HCT116 (cell line): ENCODE measurements at regions not wholly inside any gene's neighbourhood (a gene's known extent, or its start where the extent isn't known, plus 50 kb on each side); places are given as distances from the start of the nearest gene placed in this dataset.
"Not testable (repeated sequence)": the region's sequence is repeated elsewhere in the genome, so short reads cannot be mapped to it uniquely, and the experiment has no call there.

Experiments used
- ATAC-seq: fragments of 200-7000 bp; cut with Tn5 transposase; 2 replicates; pipeline ENCODE4 v1.9.1; 2020; ENCODE audit warnings: mild to moderate bottlenecking, moderate library complexity
- BruUV-seq: library from RNA; stranded (reverse); fragments of 400-500 nt; replicated peaks from 2 replicates; lab custom pipeline; 2021; lab: Mats Ljungman, UMichigan
- CTCF ChIA-PET: fragments of 300-600 bp; sonication (Branson Sonifier 250); formaldehyde crosslinking; loops from one replicate; lab custom pipeline; 2021; ENCODE audit warnings: antibody characterized with exemption; lab: Charles Lee
- POLR2A ChIA-PET: fragments of 300-600, 350-600 bp; sonication (Branson Sonifier 250); formaldehyde crosslinking; loops from one replicate; lab custom pipeline; 2021; ENCODE audit warnings: antibody characterized with exemption; lab: Charles Lee
- RAD21 ChIA-PET, 2 experiments: fragments of 300-600 bp; sonication (Branson Sonifier 250); formaldehyde crosslinking; loops; one replicate each; lab custom pipeline; 2023; ENCODE audit warnings: low total read pairs in 2 of 2; ENCODE audit not compliant: uncharacterized antibody in 2 of 2, unreplicated experiment in 2 of 2, low non-redundant PET in 1 of 2; lab: Charles Lee
- DNase-seq: peaks from one replicate; pipeline ENCODE4 v3.0.0-alpha.2; 2010; ENCODE audit warnings: low read depth, low spot score
- H2AFZ ChIP-seq: fragments of 200-600 bp; shearing (Covaris generic), sonication (generic); 2 replicates; pipeline ENCODE4 v1.6.1; 2017; ENCODE audit warnings: low read depth, mixed run types, mixed read lengths, antibody characterized with exemption, low read length; ENCODE audit not compliant: poor library complexity, severe bottlenecking
- H3K27ac ChIP-seq: 2 replicates; pipeline ENCODE4 v1.5.1; 2012; ENCODE audit warnings: low read depth, low read length
- H3K27me3 ChIP-seq: fragments of 200-600 bp; sonication (generic); 2 replicates; pipeline ENCODE4 v1.6.1; 2016; ENCODE audit warnings: mixed run types, low read length, mixed read lengths; ENCODE audit not compliant: insufficient read depth
- H3K36me3 ChIP-seq, 2 experiments: fragments of 200-500 bp in 1 of 2; fragments of 200-600 bp in 1 of 2; sonication (Bioruptor generic) in 1 of 2; sonication (generic) in 1 of 2; 2 replicates each; pipeline versions ENCODE4 v1.5.1 to v1.6.1; 2014 to 2016; ENCODE audit warnings: low read length in 2 of 2, inconsistent platforms in 1 of 2, mixed read lengths in 1 of 2, mixed run types in 1 of 2; ENCODE audit not compliant: insufficient read depth in 2 of 2, control insufficient read depth in 1 of 2
- H3K4me1 ChIP-seq, 2 experiments: fragments of 200-600 bp in 1 of 2; sonication (generic) in 1 of 2; 2 replicates each; pipeline versions ENCODE4 v1.5.1 to v1.6.1; 2012 to 2017; ENCODE audit warnings: low read length in 2 of 2, inconsistent platforms in 1 of 2, mild to moderate bottlenecking in 1 of 2, mixed read lengths in 1 of 2, mixed run types in 1 of 2, moderate library complexity in 1 of 2; ENCODE audit not compliant: insufficient read depth in 2 of 2, control insufficient read depth in 1 of 2
- H3K4me2 ChIP-seq: fragments of 200-600 bp; sonication (generic); 2 replicates; pipeline ENCODE4 v1.6.1; 2017; ENCODE audit warnings: mixed run types, low read length, mixed read lengths
- H3K4me3 ChIP-seq, 2 experiments: fragments of 200-600 bp in 1 of 2; sonication (generic) in 1 of 2; replicated peaks in 1 of 2; 2 replicates each; pipeline ENCODE4 v1.5.1; 2011 to 2016; ENCODE audit warnings: low read length in 2 of 2, control low read depth in 1 of 2, low read depth in 1 of 2, mild to moderate bottlenecking in 1 of 2, mixed read lengths in 1 of 2, mixed run types in 1 of 2
- H3K79me2 ChIP-seq: fragments of 200-600 bp; sonication (generic); 2 replicates; pipeline ENCODE4 v1.6.1; 2017; ENCODE audit warnings: mild to moderate bottlenecking, mixed run types, low read length, moderate library complexity, mixed read lengths; ENCODE audit not compliant: insufficient read depth
- H3K9ac ChIP-seq: fragments of 200-600 bp; sonication (generic); 2 replicates; pipeline ENCODE4 v1.6.1; 2016; ENCODE audit warnings: low read length, mixed read lengths
- H3K9me2 ChIP-seq: fragments of 200-600 bp; sonication (generic), shearing (Covaris generic); 2 replicates; pipeline ENCODE4 v1.6.1; 2017; ENCODE audit warnings: mixed run types, mild to moderate bottlenecking, moderate library complexity; ENCODE audit not compliant: insufficient read depth
- H3K9me3 ChIP-seq, 2 experiments: fragments of 200-500 bp in 1 of 2; fragments of 200-600 bp in 1 of 2; sonication (Bioruptor generic) in 1 of 2; sonication (generic) in 1 of 2; 2 replicates each; pipeline ENCODE4 v1.6.1; 2014 to 2017; ENCODE audit warnings: low read length in 2 of 2, mixed read lengths in 2 of 2, inconsistent platforms in 1 of 2, low read depth in 1 of 2, mild to moderate bottlenecking in 1 of 2, mixed run types in 1 of 2, moderate library complexity in 1 of 2; ENCODE audit not compliant: control insufficient read depth in 1 of 2, insufficient read depth in 1 of 2
- H4K20me1 ChIP-seq: fragments of 200-600 bp; sonication (generic), shearing (Covaris generic); 2 replicates; pipeline ENCODE4 v1.6.1; 2017; ENCODE audit warnings: mixed run types, mild to moderate bottlenecking, moderate library complexity; ENCODE audit not compliant: insufficient read depth
- CBX3 ChIP-seq: IDR thresholded peaks from 2 replicates; pipeline ENCODE4 v1.6.1; 2012; ENCODE audit warnings: low read depth
- EGR1 ChIP-seq: IDR thresholded peaks from 2 replicates; pipeline ENCODE4 v1.6.1; 2012; ENCODE audit warnings: low read depth
- MAX ChIP-seq: IDR thresholded peaks from 2 replicates; pipeline ENCODE4 v1.6.1; 2012
- POLR2AphosphoS5 ChIP-seq: IDR thresholded peaks from 2 replicates; pipeline ENCODE4 v1.6.1; 2011; ENCODE audit warnings: mild to moderate bottlenecking, low read depth, low read length, moderate library complexity
- RAD21 ChIP-seq: IDR thresholded peaks from 2 replicates; pipeline ENCODE4 v1.6.1; 2012; ENCODE audit warnings: low read depth, mild to moderate bottlenecking
- SIN3A ChIP-seq: IDR thresholded peaks from 2 replicates; pipeline ENCODE4 v1.6.1; 2012; ENCODE audit warnings: low read depth
- TCF7L2 ChIP-seq: IDR thresholded peaks from 2 replicates; pipeline ENCODE4 v1.7.0; 2011; ENCODE audit warnings: borderline replicate concordance, inconsistent platforms; ENCODE audit not compliant: insufficient read depth, insufficient read length; ENCODE audit errors: extremely low read depth
- ZNF274 ChIP-seq: fragments of 200-500 bp; sonication (Bioruptor generic); IDR thresholded peaks from 2 replicates; pipeline ENCODE4 v1.6.1; 2014; ENCODE audit warnings: mild to moderate bottlenecking, low read depth, low read length, inconsistent platforms
- intact Hi-C: fragments of 100-400 bp; cut with micrococcal nuclease; formaldehyde crosslinking; loops from 2 replicates; pipeline ENCODE4 v1.10.0; 2022
- TF ChIP-seq, protein P1 (sequence below): IDR thresholded peaks from 2 replicates; pipeline ENCODE4 v1.6.1; 2011; ENCODE audit warnings: mild to moderate bottlenecking, low read length, moderate library complexity; ENCODE audit not compliant: insufficient replicate concordance; ENCODE audit errors: extremely low read depth
- TF ChIP-seq, protein P2 (sequence below): IDR thresholded peaks from 2 replicates; pipeline ENCODE4 v1.6.1; 2012

DNA sequence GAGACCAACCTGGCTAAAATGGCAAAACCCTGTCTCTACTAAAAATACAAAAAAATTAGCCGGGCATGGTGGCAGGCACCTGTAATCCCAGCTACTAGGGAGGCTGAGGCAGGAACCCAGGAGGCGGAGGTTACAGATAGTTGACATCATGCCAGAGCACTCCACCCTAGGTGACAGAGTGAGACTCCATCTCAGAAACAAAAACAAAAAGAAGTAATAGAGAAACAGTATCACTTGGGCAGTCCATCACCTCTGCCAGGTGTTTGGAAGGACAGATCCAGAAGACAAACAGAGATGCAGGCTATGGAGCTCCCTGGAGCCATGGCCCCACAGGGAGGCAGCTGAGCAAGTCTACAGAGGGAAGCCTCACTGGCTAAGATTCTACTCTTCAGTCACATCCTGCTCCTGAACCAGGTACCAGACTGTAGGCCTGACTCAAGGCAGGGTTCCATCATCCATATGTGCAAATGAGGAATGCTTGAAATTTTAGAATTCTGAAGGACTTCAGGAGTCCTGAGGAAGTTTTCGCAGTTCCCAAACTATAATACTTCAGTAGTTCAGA is 81.4 kb upstream of the CPEB2 start:
- no peaks in the 10 kb centered on the region for H3K27me3 ChIP-seq
- no peak for ATAC-seq
- intact Hi-C loops: no loop called here
- no peaks in the 10 kb centered on the region for H4K20me1 ChIP-seq
- TF ChIP-seq CBX3 (no peak), RAD21 (no peak), EGR1 (no peak), TCF7L2 (no peak), SIN3A (no peak), ZNF274 (no peak), MAX (no peak), POLR2AphosphoS5 (no peak)
- TF ChIP-seq, protein P1, sequence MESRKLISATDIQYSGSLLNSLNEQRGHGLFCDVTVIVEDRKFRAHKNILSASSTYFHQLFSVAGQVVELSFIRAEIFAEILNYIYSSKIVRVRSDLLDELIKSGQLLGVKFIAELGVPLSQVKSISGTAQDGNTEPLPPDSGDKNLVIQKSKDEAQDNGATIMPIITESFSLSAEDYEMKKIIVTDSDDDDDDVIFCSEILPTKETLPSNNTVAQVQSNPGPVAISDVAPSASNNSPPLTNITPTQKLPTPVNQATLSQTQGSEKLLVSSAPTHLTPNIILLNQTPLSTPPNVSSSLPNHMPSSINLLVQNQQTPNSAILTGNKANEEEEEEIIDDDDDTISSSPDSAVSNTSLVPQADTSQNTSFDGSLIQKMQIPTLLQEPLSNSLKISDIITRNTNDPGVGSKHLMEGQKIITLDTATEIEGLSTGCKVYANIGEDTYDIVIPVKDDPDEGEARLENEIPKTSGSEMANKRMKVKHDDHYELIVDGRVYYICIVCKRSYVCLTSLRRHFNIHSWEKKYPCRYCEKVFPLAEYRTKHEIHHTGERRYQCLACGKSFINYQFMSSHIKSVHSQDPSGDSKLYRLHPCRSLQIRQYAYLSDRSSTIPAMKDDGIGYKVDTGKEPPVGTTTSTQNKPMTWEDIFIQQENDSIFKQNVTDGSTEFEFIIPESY: no peak
- TF ChIP-seq, protein P2, sequence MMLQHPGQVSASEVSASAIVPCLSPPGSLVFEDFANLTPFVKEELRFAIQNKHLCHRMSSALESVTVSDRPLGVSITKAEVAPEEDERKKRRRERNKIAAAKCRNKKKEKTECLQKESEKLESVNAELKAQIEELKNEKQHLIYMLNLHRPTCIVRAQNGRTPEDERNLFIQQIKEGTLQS: no peak
- TF ChIP-seq, all 23 proteins: peak for 0
- ChIA-PET RAD21 (no interaction called here), POLR2A (no interaction called here), CTCF (no interaction called here)
- Histone ChIP-seq H3K4me2 (no peak overlapping the region), H2AFZ (no peak overlapping the region), H3K9me3 (no peaks in the 10 kb centered on the region), H3K9me2 (no peaks in the 10 kb centered on the region), H3K36me3 (no peaks in the 10 kb centered on the region), H3K27ac (no peak overlapping the region), H3K4me3 (no peak overlapping the region), H3K9ac (no peak overlapping the region), H3K79me2 (no peaks in the 10 kb centered on the region), H3K4me1 (peaks cover 4 to 13% of the 10 kb centered on the region in 2 experiments; a peak in 3 of 4 replicates)
- no peak for DNase-seq
- BruUV-seq: no TSS peak

DNA sequence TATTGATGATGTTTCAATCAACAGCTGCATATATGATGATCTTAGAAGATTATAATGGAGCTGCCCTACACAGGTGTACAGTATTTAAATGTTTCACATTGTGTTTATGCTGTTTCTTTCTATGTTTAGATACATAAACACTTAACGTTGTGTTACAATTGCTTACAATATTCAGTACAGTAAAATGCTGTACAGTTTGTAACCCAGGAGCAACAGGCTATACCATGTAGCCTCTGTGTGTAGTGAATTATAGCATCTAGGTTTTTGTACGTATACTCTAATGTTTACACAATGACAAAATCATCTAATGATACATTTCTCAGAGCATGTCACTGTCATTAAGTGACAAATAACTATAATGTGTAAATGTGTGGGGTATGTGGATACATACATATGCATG is 80.5 kb upstream of the CPEB2 start:
- H3K9ac ChIP-seq, H4K20me1 ChIP-seq, H3K9me2 ChIP-seq, H2AFZ ChIP-seq, H3K4me3 ChIP-seq, H3K4me2 ChIP-seq, DNase-seq, H3K9me3 ChIP-seq, POLR2A ChIA-PET, H3K79me2 ChIP-seq, intact Hi-C loops, BruUV-seq, H3K4me1 ChIP-seq, H3K36me3 ChIP-seq, H3K27ac ChIP-seq, RAD21 ChIA-PET, H3K27me3 ChIP-seq, CTCF ChIA-PET, ATAC-seq: not testable (repeated sequence)
